ENCODE measurements at regions not wholly inside any gene's neighbourhood (a gene's known extent, or its start where the extent isn't known, plus 50 kb on each side); places are given as distances from the start of the nearest gene placed in this dataset.

GRCh38 chr10:91335147-91335546 lies 75.0 kb upstream of the HECTD2 start:
- DNase-seq (ENCODE audit: low spot score in 2 of 2): no peak
- no peak for FAIRE-seq

GRCh38 chr10:91339729-91340128 lies 70.4 kb upstream of the HECTD2 start:
- no peak for FAIRE-seq
- DNase-seq (ENCODE audit: low spot score in 2 of 2): no peak

GRCh38 chr10:91340613-91341362 lies 69.4 kb upstream of the HECTD2 start:
- DNase-seq (ENCODE audit: low spot score in 2 of 2) (peak in 1 of 2 donors; percentile 41), FAIRE-seq (no peak)

- DNase-seq (ENCODE audit: low spot score in 2 of 2) (no peak), FAIRE-seq (no peak)
Measured at GRCh38 chr10:91341686-91342085, 68.5 kb upstream of the HECTD2 start.

- FAIRE-seq: no peak
- DNase-seq (ENCODE audit: low spot score in 2 of 2): no peak
Measured at GRCh38 chr10:91343010-91343409, 67.1 kb upstream of the HECTD2 start.

GRCh38 chr10:91344117-91344856 lies 65.9 kb upstream of the HECTD2 start:
- FAIRE-seq: no peak
- DNase-seq (ENCODE audit: low spot score in 2 of 2): no peak

- DNase-seq (ENCODE audit: low spot score in 2 of 2) (no peak), FAIRE-seq (no peak)
Measured at GRCh38 chr10:91345716-91346115, 64.4 kb upstream of the HECTD2 start.

GRCh38 chr10:91347529-91347928 lies 62.6 kb upstream of the HECTD2 start:
- FAIRE-seq (no peak), DNase-seq (ENCODE audit: low spot score in 2 of 2) (no peak)

- DNase-seq (ENCODE audit: low spot score in 2 of 2) (no peak), FAIRE-seq (no peak)
Measured at GRCh38 chr10:91349381-91349780, 60.8 kb upstream of the HECTD2 start.

- DNase-seq (ENCODE audit: low spot score in 2 of 2): no peak
- no peak for FAIRE-seq
Measured at GRCh38 chr10:91350651-91351081, 59.5 kb upstream of the HECTD2 start.

- DNase-seq (ENCODE audit: low spot score in 2 of 2) (no peak), FAIRE-seq (no peak)
Measured at GRCh38 chr10:91352760-91353159, 57.4 kb upstream of the HECTD2 start.

- FAIRE-seq (no peak), DNase-seq (ENCODE audit: low spot score in 2 of 2) (no peak)
Measured at GRCh38 chr10:91354166-91355075, 55.7 kb upstream of the HECTD2 start.

GRCh38 chr10:91355998-91356397 lies 54.1 kb upstream of the HECTD2 start:
- no peak for DNase-seq (ENCODE audit: low spot score in 2 of 2)
- FAIRE-seq: no peak

GRCh38 chr10:91357497-91357896 lies 52.6 kb upstream of the HECTD2 start:
- DNase-seq (ENCODE audit: low spot score in 2 of 2): no peak
- FAIRE-seq: no peak
